HL-60 (cell line): ENCODE measurements at regions not wholly inside any gene's neighbourhood (a gene's known extent, or its start where the extent isn't known, plus 50 kb on each side); places are given as distances from the start of the nearest gene placed in this dataset.

Experiments used
- GABPA ChIP-seq: IDR thresholded peaks from 2 replicates; pipeline ENCODE4 v1.6.1; 2012; ENCODE audit warnings: low read depth
- POLR2AphosphoS5 ChIP-seq: IDR thresholded peaks from 2 replicates; pipeline ENCODE4 v1.6.1; 2012; ENCODE audit warnings: low read depth
- REST ChIP-seq: IDR thresholded peaks from 2 replicates; pipeline ENCODE4 v1.6.1; 2012; ENCODE audit warnings: low read depth; ENCODE audit not compliant: insufficient replicate concordance
- SPI1 ChIP-seq: IDR thresholded peaks from 2 replicates; pipeline ENCODE4 v1.6.1; 2012; ENCODE audit warnings: low read depth, mild to moderate bottlenecking, borderline replicate concordance
- TF ChIP-seq, protein P1 (sequence below): IDR thresholded peaks from one replicate; pipeline ENCODE4 v1.5.1; 2011; ENCODE audit warnings: low read length, control low read depth, inconsistent platforms; ENCODE audit not compliant: insufficient read depth

GRCh38 chr13:54657588-54657987 is 1629.0 kb downstream of the OLFM4 start:
- TF ChIP-seq, protein P1, sequence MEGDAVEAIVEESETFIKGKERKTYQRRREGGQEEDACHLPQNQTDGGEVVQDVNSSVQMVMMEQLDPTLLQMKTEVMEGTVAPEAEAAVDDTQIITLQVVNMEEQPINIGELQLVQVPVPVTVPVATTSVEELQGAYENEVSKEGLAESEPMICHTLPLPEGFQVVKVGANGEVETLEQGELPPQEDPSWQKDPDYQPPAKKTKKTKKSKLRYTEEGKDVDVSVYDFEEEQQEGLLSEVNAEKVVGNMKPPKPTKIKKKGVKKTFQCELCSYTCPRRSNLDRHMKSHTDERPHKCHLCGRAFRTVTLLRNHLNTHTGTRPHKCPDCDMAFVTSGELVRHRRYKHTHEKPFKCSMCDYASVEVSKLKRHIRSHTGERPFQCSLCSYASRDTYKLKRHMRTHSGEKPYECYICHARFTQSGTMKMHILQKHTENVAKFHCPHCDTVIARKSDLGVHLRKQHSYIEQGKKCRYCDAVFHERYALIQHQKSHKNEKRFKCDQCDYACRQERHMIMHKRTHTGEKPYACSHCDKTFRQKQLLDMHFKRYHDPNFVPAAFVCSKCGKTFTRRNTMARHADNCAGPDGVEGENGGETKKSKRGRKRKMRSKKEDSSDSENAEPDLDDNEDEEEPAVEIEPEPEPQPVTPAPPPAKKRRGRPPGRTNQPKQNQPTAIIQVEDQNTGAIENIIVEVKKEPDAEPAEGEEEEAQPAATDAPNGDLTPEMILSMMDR = no peak
- TF ChIP-seq POLR2AphosphoS5 (no peak), GABPA (no peak), REST (no peak), SPI1 (no peak)
